ENCODE measurements at regions not wholly inside any gene's neighbourhood (a gene's known extent, or its start where the extent isn't known, plus 50 kb on each side); places are given as distances from the start of the nearest gene placed in this dataset.

DNA sequence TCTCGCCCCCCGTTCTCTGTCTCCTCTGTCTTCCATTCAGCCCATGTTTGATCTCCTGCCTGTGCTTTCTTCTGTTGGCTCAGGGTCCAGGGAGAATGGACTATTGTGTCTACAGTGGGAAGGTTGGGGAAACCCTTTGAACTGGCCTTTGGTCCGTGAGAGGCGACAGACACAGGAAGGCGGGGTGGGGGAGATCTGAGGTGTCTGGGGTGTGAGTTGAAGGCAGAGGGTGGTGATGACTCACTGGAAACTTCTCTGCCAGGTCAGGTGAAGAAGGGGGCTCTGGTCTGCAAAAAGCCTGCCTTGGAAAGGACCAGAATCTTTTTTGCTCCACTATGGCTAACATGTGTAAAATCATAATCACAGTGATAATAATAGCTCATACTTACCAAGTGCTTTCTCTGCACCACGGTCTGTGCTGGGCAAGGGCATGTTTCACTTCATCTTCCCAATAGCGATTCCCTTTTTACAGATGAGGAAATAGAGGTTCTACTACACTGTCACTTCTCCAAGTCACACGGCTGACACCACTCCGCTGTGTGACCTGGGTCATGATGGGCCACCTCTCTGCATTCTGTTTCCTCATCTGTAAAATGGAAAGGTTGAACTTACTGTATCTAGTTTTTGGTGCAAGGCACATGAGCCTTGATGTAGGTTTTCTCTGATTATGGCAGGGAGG lies 99.8 kb upstream of the ALX4 start:
- 88 to 89% methylated on average over 9 of the region's 9 CpGs for WGBS, 2 experiments
- Histone ChIP-seq H3K27ac (ENCODE audit: insufficient read depth, low read depth, low read length, poor library complexity, severe bottlenecking) (no peak overlapping the region), H3K4me3 (ENCODE audit: insufficient read depth, low read depth, low read length) (no peak overlapping the region), H3K4me1 (ENCODE audit: control insufficient read depth, insufficient read depth, low read length) (no peaks in the 10 kb centered on the region), H3K9me3 (ENCODE audit: control insufficient read depth, low read length) (no peaks in the 10 kb centered on the region), H3K36me3 (ENCODE audit: control insufficient read depth, insufficient read depth, low read length) (no peaks in the 10 kb centered on the region), H3K27me3 (ENCODE audit: control insufficient read depth, insufficient read depth, low read length, poor library complexity, severe bottlenecking) (no peaks in the 10 kb centered on the region)

DNA sequence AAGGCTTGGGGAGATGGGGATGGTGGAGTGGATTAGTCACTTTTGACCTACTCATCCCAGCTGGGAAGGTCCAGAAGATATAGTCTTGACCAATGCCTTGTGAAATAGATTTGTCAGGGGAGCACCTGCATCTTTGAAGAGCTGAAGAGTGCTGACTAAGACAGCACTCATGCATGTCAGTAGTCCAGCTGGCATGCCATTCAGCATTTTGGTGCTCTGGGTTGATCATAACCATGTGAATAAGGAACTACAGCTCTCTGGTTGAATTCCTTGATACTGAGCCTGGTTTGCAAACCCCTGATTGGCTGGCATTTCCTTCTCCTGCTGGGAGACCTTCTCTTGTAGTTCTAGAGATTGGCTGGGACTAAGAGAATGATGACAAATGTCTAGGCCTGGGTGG lies 106.8 kb upstream of the ALX4 start:
- Histone ChIP-seq H3K36me3 (ENCODE audit: control insufficient read depth, insufficient read depth, low read length) (no peaks in the 10 kb centered on the region), H3K27ac (ENCODE audit: insufficient read depth, low read depth, low read length, poor library complexity, severe bottlenecking) (no peak overlapping the region), H3K27me3 (ENCODE audit: control insufficient read depth, insufficient read depth, low read length, poor library complexity, severe bottlenecking) (no peaks in the 10 kb centered on the region), H3K4me1 (ENCODE audit: control insufficient read depth, insufficient read depth, low read length) (peaks cover 23% of the 10 kb centered on the region), H3K4me3 (ENCODE audit: insufficient read depth, low read depth, low read length) (no peak overlapping the region), H3K9me3 (ENCODE audit: control insufficient read depth, low read length) (no peaks in the 10 kb centered on the region)

DNA sequence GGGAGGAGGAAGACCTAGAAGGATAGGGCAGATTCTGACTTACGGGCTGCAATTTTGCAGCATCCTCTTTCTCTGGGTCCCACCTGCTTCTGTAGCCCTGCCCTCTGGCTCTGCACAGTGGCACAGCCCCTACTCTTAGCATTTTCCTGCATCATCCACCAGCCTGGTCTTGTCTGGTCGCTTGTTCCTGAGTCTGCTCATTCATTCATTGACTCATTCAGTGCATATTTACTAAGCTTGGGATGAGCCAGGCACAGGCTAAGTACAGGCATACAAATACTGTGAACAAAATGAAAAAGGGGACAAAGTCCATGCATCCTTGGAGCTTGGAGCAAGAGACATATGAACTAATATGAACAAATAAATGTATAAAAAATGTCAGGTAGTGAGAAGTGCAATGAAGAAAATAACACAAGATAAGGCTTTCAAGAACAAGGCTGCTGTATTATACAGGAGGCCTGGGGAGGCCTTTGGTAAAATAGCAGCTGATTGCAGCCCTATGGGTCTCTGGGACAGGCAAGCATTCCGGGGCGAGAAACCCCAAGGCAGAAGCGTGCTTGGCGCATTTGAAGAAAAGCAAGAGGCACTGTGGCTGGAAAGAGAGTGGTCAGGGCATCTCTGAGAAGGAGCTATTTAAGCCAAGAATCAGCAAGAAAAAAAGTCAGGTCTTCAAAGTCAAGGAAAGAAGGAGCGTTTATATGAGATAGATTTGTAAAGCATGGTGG lies 108.0 kb upstream of the ALX4 start:
- H3K4me1 ChIP-seq (ENCODE audit: control insufficient read depth, insufficient read depth, low read length) = peaks cover 26% of the 10 kb centered on the region
- WGBS, 2 experiments = 92 to 95% methylated on average over 7 of the region's 7 CpGs
- H3K36me3 ChIP-seq (ENCODE audit: control insufficient read depth, insufficient read depth, low read length) = no peaks in the 10 kb centered on the region
- H3K9me3 ChIP-seq (ENCODE audit: control insufficient read depth, low read length) = no peaks in the 10 kb centered on the region
- no peak overlapping the region for H3K27ac ChIP-seq (ENCODE audit: insufficient read depth, low read depth, low read length, poor library complexity, severe bottlenecking)
- no peak overlapping the region for H3K4me3 ChIP-seq (ENCODE audit: insufficient read depth, low read depth, low read length)
- no peaks in the 10 kb centered on the region for H3K27me3 ChIP-seq (ENCODE audit: control insufficient read depth, insufficient read depth, low read length, poor library complexity, severe bottlenecking)

DNA sequence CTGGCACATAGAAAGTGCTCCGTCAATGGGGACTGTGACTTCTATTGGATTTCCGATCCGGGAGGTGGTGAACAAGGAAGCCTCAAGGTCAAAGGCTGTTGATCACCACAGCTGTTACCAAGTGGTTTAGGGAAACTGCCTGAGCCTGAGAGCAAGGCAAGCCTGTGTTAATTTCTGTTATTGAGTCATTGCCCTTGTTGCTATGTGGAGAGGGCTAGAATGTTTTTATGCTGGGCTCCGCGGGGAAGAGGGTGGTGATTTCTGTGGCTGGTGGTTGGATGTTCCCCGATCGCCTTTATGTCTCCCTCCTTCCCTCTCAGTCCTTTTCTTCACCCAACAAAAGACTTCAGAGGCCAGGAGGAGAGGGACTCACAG lies 108.5 kb upstream of the ALX4 start:
- H3K27ac ChIP-seq (ENCODE audit: insufficient read depth, low read depth, low read length, poor library complexity, severe bottlenecking) = no peak overlapping the region
- 78 to 89% methylated on average over 3 to 5 of the region's 7 CpGs for WGBS, 2 experiments
- no peaks in the 10 kb centered on the region for H3K27me3 ChIP-seq (ENCODE audit: control insufficient read depth, insufficient read depth, low read length, poor library complexity, severe bottlenecking)
- peaks cover 26% of the 10 kb centered on the region for H3K4me1 ChIP-seq (ENCODE audit: control insufficient read depth, insufficient read depth, low read length)
- H3K4me3 ChIP-seq (ENCODE audit: insufficient read depth, low read depth, low read length) = no peak overlapping the region
- no peaks in the 10 kb centered on the region for H3K9me3 ChIP-seq (ENCODE audit: control insufficient read depth, low read length)
- no peaks in the 10 kb centered on the region for H3K36me3 ChIP-seq (ENCODE audit: control insufficient read depth, insufficient read depth, low read length)

DNA sequence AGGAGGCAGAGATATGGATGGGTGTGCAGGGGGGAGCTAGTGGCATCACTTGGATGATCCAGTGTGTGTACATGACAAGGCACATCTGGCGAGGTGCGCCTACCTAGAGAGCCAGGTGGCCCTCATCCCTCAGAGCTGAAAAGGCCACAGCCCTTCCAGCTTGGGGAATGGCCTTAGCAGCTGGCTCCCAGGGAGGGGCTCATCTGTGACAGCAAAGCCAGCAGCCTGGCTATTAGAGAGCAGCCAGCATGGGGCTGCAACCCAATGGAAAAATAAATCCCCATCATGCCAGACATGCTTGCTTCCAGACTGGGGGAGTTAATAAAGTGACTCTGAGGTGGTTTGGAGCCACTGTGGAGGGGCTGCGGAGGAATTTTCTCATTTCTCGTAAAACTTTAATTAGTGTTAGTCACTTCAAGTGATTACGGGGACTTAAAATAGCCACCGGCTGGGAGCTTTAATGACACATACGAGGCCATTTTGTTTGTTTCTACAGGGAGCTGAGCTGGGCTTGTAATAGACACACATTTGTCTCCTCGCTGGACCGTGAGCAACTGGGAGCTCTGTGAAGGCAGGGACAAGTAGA lies 111.2 kb upstream of the ALX4 start:
- Histone ChIP-seq H3K27me3 (ENCODE audit: control insufficient read depth, insufficient read depth, low read length, poor library complexity, severe bottlenecking) (no peaks in the 10 kb centered on the region), H3K4me3 (ENCODE audit: insufficient read depth, low read depth, low read length) (no peak overlapping the region), H3K27ac (ENCODE audit: insufficient read depth, low read depth, low read length, poor library complexity, severe bottlenecking) (no peak overlapping the region), H3K9me3 (ENCODE audit: control insufficient read depth, low read length) (no peaks in the 10 kb centered on the region), H3K36me3 (ENCODE audit: control insufficient read depth, insufficient read depth, low read length) (no peaks in the 10 kb centered on the region), H3K4me1 (ENCODE audit: control insufficient read depth, insufficient read depth, low read length) (peaks cover 26% of the 10 kb centered on the region)
- 70 to 73% methylated on average over 9 of the region's 9 CpGs for WGBS, 2 experiments

DNA sequence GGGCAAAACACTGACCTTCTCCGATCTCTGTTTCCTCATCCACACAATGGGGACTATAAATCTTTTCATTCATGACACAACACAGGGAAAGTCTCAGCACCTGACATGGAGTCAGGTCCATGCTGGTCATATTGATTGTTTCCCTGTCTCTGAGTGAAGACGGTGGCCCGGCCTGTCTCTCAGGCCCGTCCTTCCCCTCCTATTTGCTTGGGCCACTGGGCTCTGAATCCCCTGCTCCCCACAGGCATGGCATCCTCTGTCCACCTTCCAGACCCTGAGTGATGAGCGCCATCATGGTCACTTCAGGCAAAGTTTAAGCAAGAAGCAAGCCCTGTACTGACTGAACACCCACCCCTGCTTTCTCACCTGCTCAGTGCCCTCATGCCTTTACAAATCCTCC lies 113.3 kb upstream of the ALX4 start:
- no peak overlapping the region for H3K27ac ChIP-seq (ENCODE audit: insufficient read depth, low read depth, low read length, poor library complexity, severe bottlenecking)
- H3K4me1 ChIP-seq (ENCODE audit: control insufficient read depth, insufficient read depth, low read length) = peaks cover 23% of the 10 kb centered on the region
- H3K36me3 ChIP-seq (ENCODE audit: control insufficient read depth, insufficient read depth, low read length) = no peaks in the 10 kb centered on the region
- H3K27me3 ChIP-seq (ENCODE audit: control insufficient read depth, insufficient read depth, low read length, poor library complexity, severe bottlenecking) = no peaks in the 10 kb centered on the region
- H3K4me3 ChIP-seq (ENCODE audit: insufficient read depth, low read depth, low read length) = no peak overlapping the region
- no peaks in the 10 kb centered on the region for H3K9me3 ChIP-seq (ENCODE audit: control insufficient read depth, low read length)
- 91 to 92% methylated on average over 5 of the region's 5 CpGs for WGBS, 2 experiments

DNA sequence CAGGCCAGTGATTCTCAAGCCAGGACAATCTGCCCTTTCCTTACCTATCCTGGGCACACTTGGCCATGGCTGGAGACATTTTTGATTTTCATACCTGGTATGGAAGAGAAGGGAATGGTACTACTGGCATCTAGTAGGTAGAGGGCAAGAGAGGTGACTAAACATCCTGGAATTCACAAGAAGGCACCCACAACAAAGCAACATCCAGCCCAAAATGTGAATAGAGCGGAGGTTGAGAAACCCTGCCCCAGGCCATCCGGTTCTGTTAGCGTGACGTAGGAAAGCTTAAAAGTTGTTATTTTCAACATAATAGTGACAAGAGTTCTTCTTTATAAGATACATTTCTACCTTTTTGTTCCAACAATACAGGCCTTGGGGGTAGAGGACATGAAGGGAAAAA lies 114.9 kb upstream of the ALX4 start:
- Histone ChIP-seq H3K36me3 (ENCODE audit: control insufficient read depth, insufficient read depth, low read length) (no peaks in the 10 kb centered on the region), H3K9me3 (ENCODE audit: control insufficient read depth, low read length) (no peaks in the 10 kb centered on the region), H3K27ac (ENCODE audit: insufficient read depth, low read depth, low read length, poor library complexity, severe bottlenecking) (no peak overlapping the region), H3K27me3 (ENCODE audit: control insufficient read depth, insufficient read depth, low read length, poor library complexity, severe bottlenecking) (no peaks in the 10 kb centered on the region), H3K4me1 (ENCODE audit: control insufficient read depth, insufficient read depth, low read length) (peaks cover 16% of the 10 kb centered on the region), H3K4me3 (ENCODE audit: insufficient read depth, low read depth, low read length) (no peak overlapping the region)
- 98% methylated on average over 2 of the region's 4 CpGs; no CpG with 5 or more reads in 1 of the 2 experiments for WGBS, 2 experiments

DNA sequence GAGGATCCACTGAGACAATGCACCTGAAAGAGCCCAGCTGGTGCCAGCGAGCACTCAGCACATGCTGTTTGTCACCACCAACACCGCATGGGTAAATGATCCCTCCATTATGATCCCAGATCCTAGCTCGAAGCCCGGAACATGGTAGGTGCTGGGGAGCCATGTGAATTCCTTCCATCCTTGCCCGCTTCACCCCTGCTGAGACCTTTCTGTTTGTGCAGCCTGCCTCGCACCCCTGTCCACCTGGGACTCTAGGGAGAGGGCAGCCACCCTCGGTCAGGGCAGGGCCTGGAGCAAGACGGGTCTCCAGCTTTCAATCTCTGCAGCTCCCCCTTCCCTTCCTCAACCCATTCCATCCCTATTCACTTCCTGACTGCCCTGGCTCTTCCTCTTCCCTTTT lies 116.2 kb upstream of the ALX4 start:
- H3K4me3 ChIP-seq (ENCODE audit: insufficient read depth, low read depth, low read length) = no peak overlapping the region
- peaks cover 8% of the 10 kb centered on the region for H3K4me1 ChIP-seq (ENCODE audit: control insufficient read depth, insufficient read depth, low read length)
- H3K27ac ChIP-seq (ENCODE audit: insufficient read depth, low read depth, low read length, poor library complexity, severe bottlenecking) = peak overlapping the region; percentile 59
- no peaks in the 10 kb centered on the region for H3K36me3 ChIP-seq (ENCODE audit: control insufficient read depth, insufficient read depth, low read length)
- 81 to 87% methylated on average over 8 of the region's 8 CpGs for WGBS, 2 experiments
- H3K9me3 ChIP-seq (ENCODE audit: control insufficient read depth, low read length) = no peaks in the 10 kb centered on the region
- H3K27me3 ChIP-seq (ENCODE audit: control insufficient read depth, insufficient read depth, low read length, poor library complexity, severe bottlenecking) = no peaks in the 10 kb centered on the region

DNA sequence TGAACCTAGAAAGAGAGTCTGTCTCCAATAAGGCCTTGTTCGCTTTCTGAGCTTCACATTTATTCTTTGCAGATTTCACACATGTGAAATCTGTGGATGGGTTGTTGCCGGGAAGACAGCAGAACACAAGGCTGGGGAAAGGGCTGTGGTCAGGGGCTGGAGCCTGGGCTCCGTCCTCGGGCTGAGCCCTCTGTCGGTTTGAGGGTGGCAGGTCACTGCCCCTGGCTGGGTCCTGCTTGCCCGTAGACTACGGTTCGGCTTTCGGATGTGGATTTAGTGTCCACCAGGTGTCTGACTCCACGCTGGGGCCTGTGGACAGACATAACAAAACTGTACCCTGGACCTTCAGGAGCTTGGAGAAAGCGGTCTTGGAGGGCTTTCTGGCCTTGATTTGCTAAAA lies 117.0 kb upstream of the ALX4 start:
- no peaks in the 10 kb centered on the region for H3K27me3 ChIP-seq (ENCODE audit: control insufficient read depth, insufficient read depth, low read length, poor library complexity, severe bottlenecking)
- peaks cover 1% of the 10 kb centered on the region for H3K4me1 ChIP-seq (ENCODE audit: control insufficient read depth, insufficient read depth, low read length)
- no peaks in the 10 kb centered on the region for H3K9me3 ChIP-seq (ENCODE audit: control insufficient read depth, low read length)
- H3K4me3 ChIP-seq (ENCODE audit: insufficient read depth, low read depth, low read length) = no peak overlapping the region
- no peaks in the 10 kb centered on the region for H3K36me3 ChIP-seq (ENCODE audit: control insufficient read depth, insufficient read depth, low read length)
- H3K27ac ChIP-seq (ENCODE audit: insufficient read depth, low read depth, low read length, poor library complexity, severe bottlenecking) = no peak overlapping the region
- 93 to 94% methylated on average over 11 of the region's 11 CpGs for WGBS, 2 experiments

DNA sequence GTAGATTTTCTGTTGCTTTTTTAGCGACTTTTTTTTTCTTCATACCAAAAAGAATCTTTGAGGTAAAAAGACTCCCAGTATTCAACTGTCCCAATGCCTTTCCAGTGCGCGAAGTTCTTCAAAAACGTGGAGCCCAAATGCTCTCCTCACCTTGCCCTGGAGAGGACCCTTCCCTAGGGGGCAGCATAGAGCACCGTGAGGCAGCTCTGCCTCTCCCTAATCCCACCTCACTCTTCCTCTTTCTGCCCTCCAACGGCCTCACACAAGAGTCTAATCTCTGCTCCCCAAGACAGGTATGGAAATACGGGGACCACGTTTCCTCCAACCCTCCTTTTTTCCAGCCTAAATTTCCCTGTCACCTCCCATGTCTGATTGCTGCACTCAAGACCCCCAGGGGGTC lies 117.5 kb upstream of the ALX4 start:
- H3K36me3 ChIP-seq (ENCODE audit: control insufficient read depth, insufficient read depth, low read length) = no peaks in the 10 kb centered on the region
- H3K27me3 ChIP-seq (ENCODE audit: control insufficient read depth, insufficient read depth, low read length, poor library complexity, severe bottlenecking) = no peaks in the 10 kb centered on the region
- H3K9me3 ChIP-seq (ENCODE audit: control insufficient read depth, low read length) = no peaks in the 10 kb centered on the region
- no peak overlapping the region for H3K27ac ChIP-seq (ENCODE audit: insufficient read depth, low read depth, low read length, poor library complexity, severe bottlenecking)
- 72 to 76% methylated on average over 8 of the region's 8 CpGs for WGBS, 2 experiments
- no peak overlapping the region for H3K4me3 ChIP-seq (ENCODE audit: insufficient read depth, low read depth, low read length)
- H3K4me1 ChIP-seq (ENCODE audit: control insufficient read depth, insufficient read depth, low read length) = no peaks in the 10 kb centered on the region
